ENCODE measurements at regions not wholly inside any gene's neighbourhood (a gene's known extent, or its start where the extent isn't known, plus 50 kb on each side); places are given as distances from the start of the nearest gene placed in this dataset.

DNA sequence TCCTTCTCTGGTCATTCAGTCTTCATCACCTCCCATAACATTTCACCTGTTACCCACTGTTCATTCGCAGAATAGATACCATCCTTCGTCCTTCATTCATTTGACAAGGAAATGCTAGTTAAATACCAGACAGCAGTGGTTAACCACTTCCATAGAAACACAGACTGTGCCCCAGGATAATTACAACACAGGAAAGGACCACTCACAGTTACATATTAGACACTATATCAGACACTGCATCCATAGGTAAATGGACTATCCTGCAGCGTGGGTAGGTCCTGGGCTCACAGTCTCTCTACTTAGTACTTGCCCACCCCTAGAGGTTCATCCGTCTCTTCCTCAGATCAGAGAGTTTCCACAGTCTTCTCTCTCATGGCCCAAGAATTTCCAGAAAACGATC, 1044.6 kb downstream of the VRK1 start:
- TF ChIP-seq, protein P1, sequence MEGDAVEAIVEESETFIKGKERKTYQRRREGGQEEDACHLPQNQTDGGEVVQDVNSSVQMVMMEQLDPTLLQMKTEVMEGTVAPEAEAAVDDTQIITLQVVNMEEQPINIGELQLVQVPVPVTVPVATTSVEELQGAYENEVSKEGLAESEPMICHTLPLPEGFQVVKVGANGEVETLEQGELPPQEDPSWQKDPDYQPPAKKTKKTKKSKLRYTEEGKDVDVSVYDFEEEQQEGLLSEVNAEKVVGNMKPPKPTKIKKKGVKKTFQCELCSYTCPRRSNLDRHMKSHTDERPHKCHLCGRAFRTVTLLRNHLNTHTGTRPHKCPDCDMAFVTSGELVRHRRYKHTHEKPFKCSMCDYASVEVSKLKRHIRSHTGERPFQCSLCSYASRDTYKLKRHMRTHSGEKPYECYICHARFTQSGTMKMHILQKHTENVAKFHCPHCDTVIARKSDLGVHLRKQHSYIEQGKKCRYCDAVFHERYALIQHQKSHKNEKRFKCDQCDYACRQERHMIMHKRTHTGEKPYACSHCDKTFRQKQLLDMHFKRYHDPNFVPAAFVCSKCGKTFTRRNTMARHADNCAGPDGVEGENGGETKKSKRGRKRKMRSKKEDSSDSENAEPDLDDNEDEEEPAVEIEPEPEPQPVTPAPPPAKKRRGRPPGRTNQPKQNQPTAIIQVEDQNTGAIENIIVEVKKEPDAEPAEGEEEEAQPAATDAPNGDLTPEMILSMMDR (IDR thresholded peaks at IDR 0.05; ENCODE audit: extremely low read depth in 1 of 2, insufficient read depth in 1 of 2, low read depth in 1 of 2, low read length in 2 of 2) = no peak
- TF ChIP-seq FOS (IDR thresholded peaks at IDR 0.05; ENCODE audit: borderline replicate concordance, insufficient read depth, low read length) (no peak), POLR2AphosphoS5 (IDR thresholded peaks at IDR 0.05; ENCODE audit: insufficient read depth, low read depth, low read length) (no peak), POLR2A (IDR thresholded peaks at IDR 0.05; ENCODE audit: low read depth, low read length) (no peak)
